Tibial artery (tissue), 4 donors: ENCODE measurements at regions not wholly inside any gene's neighbourhood (a gene's known extent, or its start where the extent isn't known, plus 50 kb on each side); places are given as distances from the start of the nearest gene placed in this dataset.

Experiments used
- DNase-seq, 2 donors: peaks; one replicate each; pipeline ENCODE4 v3.0.0-alpha.2; 2019
- H3K27ac ChIP-seq, 2 donors: fragments of 200-600 bp; sonication (generic) in 1 of 2; 1 replicate in 1 of 2; 2 replicates in 1 of 2; pipeline ENCODE4 v1.5.1; 2018 to 2019; ENCODE audit warnings: mild to moderate bottlenecking in 1 of 2
- H3K27me3 ChIP-seq, 2 donors: fragments of 200-600 bp; sonication (generic) in 1 of 2; one replicate each; pipeline versions ENCODE4 v1.5.1 to v1.6.0; 2016 to 2019
- H3K36me3 ChIP-seq, 3 donors: fragments of 200-600 bp; sonication (generic) in 2 of 3; one replicate each; pipeline ENCODE4 v1.5.1; 2016 to 2019; ENCODE audit warnings: mild to moderate bottlenecking in 2 of 3
- H3K4me1 ChIP-seq, 4 donors: fragments of 200-600 bp; sonication (generic) in 2 of 4; 1 replicate in 3 of 4; 2 replicates in 1 of 4; pipeline ENCODE4 v1.5.1; 2016 to 2019
- H3K4me3 ChIP-seq, 2 donors: fragments of 200-600 bp; sonication (generic) in 1 of 2; 1 replicate in 1 of 2; 2 replicates in 1 of 2; pipeline ENCODE4 v1.5.1; 2018 to 2019; ENCODE audit warnings: mild to moderate bottlenecking in 2 of 2
- H3K9me3 ChIP-seq, 3 donors: fragments of 200-600 bp; sonication (generic) in 1 of 3; one replicate each; pipeline ENCODE4 v1.5.1; 2016 to 2019
- CTCF ChIP-seq, 2 experiments: fragments of 200-600 bp in 1 of 2; fragments of 450-650 bp in 1 of 2; IDR thresholded peaks; one replicate each; pipeline ENCODE4 v1.5.1; 2017 to 2019; ENCODE audit warnings: antibody characterized with exemption in 2 of 2, mild to moderate bottlenecking in 1 of 2, moderate library complexity in 1 of 2
- intact Hi-C: fragments of 100-400 bp; cut with DNase I; formaldehyde crosslinking; loops from one replicate; pipeline ENCODE4 v1.15.0; 2023; ENCODE audit warnings: low total_unique reads

DNA sequence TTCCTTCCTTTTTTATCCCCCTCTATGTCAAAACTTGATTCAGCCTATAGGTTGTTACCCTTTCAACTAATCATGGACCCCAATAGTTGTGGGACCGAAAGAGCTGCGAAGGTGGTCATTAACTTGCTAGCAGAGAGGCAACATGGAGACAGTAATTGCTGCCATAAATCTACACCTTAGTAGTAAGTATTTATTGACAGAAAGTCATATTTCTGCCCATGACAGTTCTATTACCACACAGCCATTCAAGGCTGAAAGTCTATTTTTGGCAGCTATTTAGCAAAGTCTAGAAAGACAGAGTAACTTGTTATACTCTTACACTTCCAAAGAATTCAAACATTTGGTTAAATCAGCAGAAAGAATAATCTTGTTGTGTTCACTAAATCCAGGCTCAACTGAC, 236.2 kb downstream of the PRELID2 start:
- no peak for TF ChIP-seq CTCF (IDR thresholded peaks at IDR 0.05)

GRCh38 chr5:145598184-145598583, 237.0 kb downstream of the PRELID2 start:
- Histone ChIP-seq H3K4me3 (no peak overlapping the region), H3K27me3 (no peaks in the 10 kb centered on the region), H3K36me3 (no peaks in the 10 kb centered on the region), H3K4me1 (no peaks in the 10 kb centered on the region), H3K27ac (no peak overlapping the region), H3K9me3 (no peaks in the 10 kb centered on the region)
- no peak for TF ChIP-seq CTCF (IDR thresholded peaks at IDR 0.05)
- intact Hi-C loops = no loop called here
- no peak for DNase-seq

More for the DNA sequence above, 236.2 kb downstream of the PRELID2 start:
- Histone ChIP-seq H3K27ac (no peak overlapping the region), H3K36me3 (no peaks in the 10 kb centered on the region), H3K9me3 (no peaks in the 10 kb centered on the region), H3K4me3 (no peak overlapping the region), H3K4me1 (no peaks in the 10 kb centered on the region), H3K27me3 (no peaks in the 10 kb centered on the region)
- intact Hi-C loops = no loop called here
- DNase-seq = no peak

DNA sequence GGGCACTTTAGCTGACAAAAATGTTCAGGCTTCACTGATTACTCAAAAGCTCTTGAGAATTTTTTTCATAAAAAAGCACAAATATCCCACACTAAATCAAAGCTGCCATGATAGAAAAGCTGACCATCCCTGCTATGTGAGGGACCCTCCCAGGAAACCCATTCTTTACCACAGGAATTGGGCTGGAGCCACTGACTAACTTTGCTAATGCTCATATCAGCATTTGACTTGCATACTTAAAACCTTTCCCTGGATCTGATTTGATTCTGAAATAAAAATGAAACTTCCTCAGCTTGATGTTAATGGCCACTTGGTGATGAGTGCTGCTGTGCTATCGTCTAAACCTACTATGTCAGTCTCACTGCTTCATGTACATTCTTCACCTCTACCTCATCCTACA, 243.6 kb downstream of the PRELID2 start:
- intact Hi-C loops = no loop called here

GRCh38 chr5:145589063-145589462, 246.1 kb downstream of the PRELID2 start:
- TF ChIP-seq CTCF (IDR thresholded peaks at IDR 0.05) = no peak
- Histone ChIP-seq H3K27me3 (no peaks in the 10 kb centered on the region), H3K9me3 (peaks cover 0 to 1% (median 0%) of the 10 kb centered on the region in 3 donors), H3K4me1 (peaks cover 0 to 13% (median 0%) of the 10 kb centered on the region in 4 donors), H3K4me3 (no peak overlapping the region), H3K27ac (no peak overlapping the region), H3K36me3 (no peaks in the 10 kb centered on the region)
- intact Hi-C loops = no loop called here
- no peak for DNase-seq

More for the DNA sequence above, 243.6 kb downstream of the PRELID2 start:
- TF ChIP-seq CTCF (IDR thresholded peaks at IDR 0.05) = no peak
- H3K27ac ChIP-seq = no peak overlapping the region
- H3K4me1 ChIP-seq = peaks cover 0 to 13% (median 0%) of the 10 kb centered on the region in 4 donors
- H3K27me3 ChIP-seq = no peaks in the 10 kb centered on the region
- no peaks in the 10 kb centered on the region for H3K9me3 ChIP-seq
- no peak overlapping the region for H3K4me3 ChIP-seq
- H3K36me3 ChIP-seq = no peaks in the 10 kb centered on the region
- no peak for DNase-seq

DNA sequence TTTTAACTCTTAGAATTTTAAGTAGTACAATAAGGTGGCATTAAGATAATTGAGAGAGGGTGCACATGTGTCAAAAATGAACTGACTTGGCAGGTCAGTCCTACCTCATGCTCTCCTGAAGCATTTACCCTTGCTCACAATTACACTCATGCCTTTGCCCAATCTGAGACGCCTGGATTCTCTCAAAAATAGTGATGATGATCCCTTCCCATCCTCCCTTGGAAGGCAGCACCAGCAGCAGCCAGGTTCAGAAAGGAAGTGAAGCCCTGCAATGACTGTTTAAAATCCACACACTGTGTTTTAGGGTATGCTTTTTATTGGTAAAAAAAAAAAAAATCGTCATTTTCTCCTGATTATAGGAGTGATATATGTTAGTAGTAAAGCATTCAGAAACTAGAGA, 246.6 kb downstream of the PRELID2 start:
- no peak for TF ChIP-seq CTCF (IDR thresholded peaks at IDR 0.05)
- Histone ChIP-seq H3K4me3 (no peak overlapping the region), H3K9me3 (peaks cover 0 to 6% (median 0%) of the 10 kb centered on the region in 3 donors), H3K4me1 (peaks cover 0 to 13% (median 0%) of the 10 kb centered on the region in 4 donors), H3K27me3 (no peaks in the 10 kb centered on the region), H3K27ac (no peak overlapping the region), H3K36me3 (no peaks in the 10 kb centered on the region)
- intact Hi-C loops = no loop called here
- no peak for DNase-seq

GRCh38 chr5:145588113-145588512, 247.0 kb downstream of the PRELID2 start:
- H3K4me3 ChIP-seq = no peak overlapping the region
- no peak overlapping the region for H3K27ac ChIP-seq
- peaks cover 0 to 9% (median 0%) of the 10 kb centered on the region in 3 donors for H3K9me3 ChIP-seq
- intact Hi-C loops = no loop called here
- no peaks in the 10 kb centered on the region for H3K27me3 ChIP-seq
- no peaks in the 10 kb centered on the region for H3K36me3 ChIP-seq
- no peak for TF ChIP-seq CTCF (IDR thresholded peaks at IDR 0.05)
- H3K4me1 ChIP-seq = peaks cover 0 to 13% (median 0%) of the 10 kb centered on the region in 4 donors
- DNase-seq = no peak
